ENCODE measurements at regions not wholly inside any gene's neighbourhood (a gene's known extent, or its start where the extent isn't known, plus 50 kb on each side); places are given as distances from the start of the nearest gene placed in this dataset.

DNA sequence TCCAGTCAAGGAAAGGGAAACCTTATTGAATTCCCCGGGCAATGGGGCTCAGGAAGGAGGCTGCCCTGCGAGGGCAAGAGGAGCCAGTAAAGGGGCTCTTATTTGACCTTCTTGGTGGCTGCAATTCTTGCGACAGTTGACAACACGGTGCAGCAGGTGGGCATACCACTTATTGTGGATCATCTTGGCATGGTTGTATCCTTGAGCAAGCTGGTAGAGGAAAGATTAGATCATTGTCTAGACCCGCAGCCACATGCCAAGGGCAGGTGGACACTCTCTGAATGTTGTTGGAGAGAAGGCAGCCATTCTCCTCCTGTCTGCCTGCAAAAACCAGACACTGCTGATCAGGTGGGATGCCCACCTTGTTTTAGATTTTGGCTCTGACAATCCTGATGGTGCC, 170.2 kb upstream of the CHST9 start:
- Histone ChIP-seq H2BK20ac (ENCODE audit: low read depth, low read length) (no peak overlapping the region), H2BK120ac (ENCODE audit: low read depth, low read length) (no peak overlapping the region), H3K79me1 (ENCODE audit: low read depth in 1 of 2, low read length in 2 of 2) (no peaks in the 10 kb centered on the region), H2AK5ac (ENCODE audit: low read depth, low read length) (no peak overlapping the region), H3K9ac (ENCODE audit: low read depth, low read length) (no peak overlapping the region), H3K9me3 (ENCODE audit: control insufficient read depth, insufficient read depth, low read length) (peaks cover 11% of the 10 kb centered on the region; the same call in 1 of the 2 replicates), H4K5ac (ENCODE audit: low read depth, low read length) (no peak overlapping the region), H3K9me1 (ENCODE audit: insufficient read depth, low read length) (no peaks in the 10 kb centered on the region), H2BK5ac (ENCODE audit: low read depth, low read length, poor library complexity, severe bottlenecking) (no peak overlapping the region), H4K20me1 (ENCODE audit: insufficient read depth, low read length) (no peaks in the 10 kb centered on the region), H3K23ac (ENCODE audit: low read depth, low read length) (no peak overlapping the region), H3K4me2 (ENCODE audit: low read depth, low read length) (no peak overlapping the region), H3K36me3 (ENCODE audit: control insufficient read depth, insufficient read depth, low read length) (no peaks in the 10 kb centered on the region), H3K27me3 (ENCODE audit: control insufficient read depth, insufficient read depth, low read length) (no peaks in the 10 kb centered on the region), H2AFZ (replicated peaks; ENCODE audit: low read length, poor library complexity) (no peak overlapping the region), H4K8ac (ENCODE audit: low read depth in 2 of 2, low read length in 2 of 2) (no peak overlapping the region), H3K4me3 (ENCODE audit: insufficient read depth, low read depth, low read length) (no peak overlapping the region), H2AK9ac (replicated peaks; ENCODE audit: low read depth, low read length, poor library complexity) (no peak overlapping the region), H3K27ac (ENCODE audit: insufficient read depth, low read length) (no peak overlapping the region), H3K14ac (replicated peaks; ENCODE audit: low read depth, low read length) (no peak overlapping the region), H2BK15ac (ENCODE audit: low read depth, low read length) (no peak overlapping the region), H3K18ac (ENCODE audit: low read depth, low read length) (no peak overlapping the region), H4K91ac (ENCODE audit: insufficient read depth, low read depth, low read length) (no peak overlapping the region), H3K4me1 (ENCODE audit: control insufficient read depth, insufficient read depth, low read length) (no peaks in the 10 kb centered on the region), H3K4ac (ENCODE audit: low read depth, low read length) (no peak overlapping the region), H3K56ac (ENCODE audit: extremely low read depth, insufficient read depth, low read length) (no peak overlapping the region)
- BruUV-seq (replicated peaks): no TSS peak
- 75% methylated on average over 4 of the region's 5 CpGs; no CpG with 5 or more reads in 1 of the 2 experiments for WGBS, 2 experiments (ENCODE audit: extremely low coverage in 2 of 2, insufficient read length in 1 of 2)
- DNase-seq: no peak
- in situ Hi-C loops (cut with MboI; ENCODE audit: low sequenced_read_pairs): no loop called here
- intact Hi-C loops (cut with micrococcal nuclease): no loop called here
- ChIA-PET CTCF (no interaction called here), POLR2A (ENCODE audit: unreplicated experiment) (no interaction called here)
- dilution Hi-C loops (cut with HindIII; ENCODE audit: low sequenced_read_pairs, unreplicated experiment): no loop called here
- no peak for TF ChIP-seq RAD21 (IDR thresholded peaks at IDR 0.05; ENCODE audit: low read length)
- TF ChIP-seq, protein P1, sequence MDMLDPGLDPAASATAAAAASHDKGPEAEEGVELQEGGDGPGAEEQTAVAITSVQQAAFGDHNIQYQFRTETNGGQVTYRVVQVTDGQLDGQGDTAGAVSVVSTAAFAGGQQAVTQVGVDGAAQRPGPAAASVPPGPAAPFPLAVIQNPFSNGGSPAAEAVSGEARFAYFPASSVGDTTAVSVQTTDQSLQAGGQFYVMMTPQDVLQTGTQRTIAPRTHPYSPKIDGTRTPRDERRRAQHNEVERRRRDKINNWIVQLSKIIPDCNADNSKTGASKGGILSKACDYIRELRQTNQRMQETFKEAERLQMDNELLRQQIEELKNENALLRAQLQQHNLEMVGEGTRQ (IDR thresholded peaks at IDR 0.05; ENCODE audit: low read depth, low read length): no peak
- TF ChIP-seq, protein P2, sequence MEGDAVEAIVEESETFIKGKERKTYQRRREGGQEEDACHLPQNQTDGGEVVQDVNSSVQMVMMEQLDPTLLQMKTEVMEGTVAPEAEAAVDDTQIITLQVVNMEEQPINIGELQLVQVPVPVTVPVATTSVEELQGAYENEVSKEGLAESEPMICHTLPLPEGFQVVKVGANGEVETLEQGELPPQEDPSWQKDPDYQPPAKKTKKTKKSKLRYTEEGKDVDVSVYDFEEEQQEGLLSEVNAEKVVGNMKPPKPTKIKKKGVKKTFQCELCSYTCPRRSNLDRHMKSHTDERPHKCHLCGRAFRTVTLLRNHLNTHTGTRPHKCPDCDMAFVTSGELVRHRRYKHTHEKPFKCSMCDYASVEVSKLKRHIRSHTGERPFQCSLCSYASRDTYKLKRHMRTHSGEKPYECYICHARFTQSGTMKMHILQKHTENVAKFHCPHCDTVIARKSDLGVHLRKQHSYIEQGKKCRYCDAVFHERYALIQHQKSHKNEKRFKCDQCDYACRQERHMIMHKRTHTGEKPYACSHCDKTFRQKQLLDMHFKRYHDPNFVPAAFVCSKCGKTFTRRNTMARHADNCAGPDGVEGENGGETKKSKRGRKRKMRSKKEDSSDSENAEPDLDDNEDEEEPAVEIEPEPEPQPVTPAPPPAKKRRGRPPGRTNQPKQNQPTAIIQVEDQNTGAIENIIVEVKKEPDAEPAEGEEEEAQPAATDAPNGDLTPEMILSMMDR (conservative IDR thresholded peaks at IDR 0.05; ENCODE audit: low read depth, low read length): no peak
- TF ChIP-seq RCOR1 (IDR thresholded peaks at IDR 0.05; ENCODE audit: insufficient replicate concordance, low read length): no peak
- no peak for TF ChIP-seq CEBPB (IDR thresholded peaks at IDR 0.05; ENCODE audit: low read depth, low read length)
- TF ChIP-seq, protein P3, sequence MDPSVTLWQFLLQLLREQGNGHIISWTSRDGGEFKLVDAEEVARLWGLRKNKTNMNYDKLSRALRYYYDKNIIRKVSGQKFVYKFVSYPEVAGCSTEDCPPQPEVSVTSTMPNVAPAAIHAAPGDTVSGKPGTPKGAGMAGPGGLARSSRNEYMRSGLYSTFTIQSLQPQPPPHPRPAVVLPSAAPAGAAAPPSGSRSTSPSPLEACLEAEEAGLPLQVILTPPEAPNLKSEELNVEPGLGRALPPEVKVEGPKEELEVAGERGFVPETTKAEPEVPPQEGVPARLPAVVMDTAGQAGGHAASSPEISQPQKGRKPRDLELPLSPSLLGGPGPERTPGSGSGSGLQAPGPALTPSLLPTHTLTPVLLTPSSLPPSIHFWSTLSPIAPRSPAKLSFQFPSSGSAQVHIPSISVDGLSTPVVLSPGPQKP (IDR thresholded peaks at IDR 0.05; ENCODE audit: borderline replicate concordance, low read depth, low read length): no peak
- no peak for TF ChIP-seq MAFK (IDR thresholded peaks at IDR 0.05; ENCODE audit: low read depth, low read length)
- no peak for TF ChIP-seq SMC3 (IDR thresholded peaks at IDR 0.05; ENCODE audit: low read depth, low read length)
- TF ChIP-seq MAZ (IDR thresholded peaks at IDR 0.05; ENCODE audit: borderline replicate concordance, low read depth, low read length): no peak
- TF ChIP-seq POLR2A (IDR thresholded peaks at IDR 0.05; ENCODE audit: low read depth, low read length): no peak
- TF ChIP-seq RFX5 (IDR thresholded peaks at IDR 0.05; ENCODE audit: low read depth, low read length): no peak
- TF ChIP-seq FOS (IDR thresholded peaks at IDR 0.05; ENCODE audit: low read depth, low read length): no peak
- no peak for TF ChIP-seq NFE2L2 (IDR thresholded peaks at IDR 0.05; ENCODE audit: low read depth, low read length)
- no peak for TF ChIP-seq CHD1 (IDR thresholded peaks at IDR 0.05; ENCODE audit: low read depth, low read length)
- no peak for TF ChIP-seq MXI1 (IDR thresholded peaks at IDR 0.05; ENCODE audit: borderline replicate concordance, low read depth, low read length)
- TF ChIP-seq BHLHE40 (IDR thresholded peaks at IDR 0.05; ENCODE audit: low read depth, low read length): no peak
- no peak for ATAC-seq (ENCODE audit: low read depth)
